WTC11 (cell line): ENCODE measurements at regions not wholly inside any gene's neighbourhood (a gene's known extent, or its start where the extent isn't known, plus 50 kb on each side); places are given as distances from the start of the nearest gene placed in this dataset.

ENCODE experiments used
- ATAC-seq: fragments of 200-7000 bp; cut with Tn5 transposase; 2 replicates; pipeline ENCODE4 v1.10.0; 2021; ENCODE audit warnings: mild to moderate bottlenecking, moderate library complexity
- CTCF ChIA-PET: fragments of 300-600 bp; sonication (Branson Sonifier 250); formaldehyde crosslinking; loops from one replicate; lab custom pipeline; 2021; ENCODE audit warnings: antibody characterized with exemption; lab: Charles Lee
- POLR2A ChIA-PET: fragments of 350-600 bp; sonication (Branson Sonifier 250); formaldehyde crosslinking; loops from one replicate; lab custom pipeline; 2021; ENCODE audit warnings: antibody characterized with exemption; lab: Charles Lee
- DNase-seq: peaks from one replicate; pipeline ENCODE4 v3.0.0; 2021; ENCODE audit warnings: low spot score
- H3K27ac Mint-ChIP-seq: 2 replicates; pipeline ENCODE4 v1.8.0; 2021; ENCODE audit warnings: mixed read lengths
- H3K27me3 Mint-ChIP-seq: 2 replicates; pipeline ENCODE4 v1.8.0; 2021; ENCODE audit warnings: low read depth, mild to moderate bottlenecking, moderate library complexity, mixed read lengths
- H3K36me3 Mint-ChIP-seq: 2 replicates; pipeline ENCODE4 v1.8.0; 2021; ENCODE audit warnings: mixed read lengths
- H3K4me1 Mint-ChIP-seq: 2 replicates; pipeline ENCODE4 v1.8.0; 2022; ENCODE audit warnings: mixed read lengths
- H3K4me3 Mint-ChIP-seq: 2 replicates; pipeline ENCODE4 v1.8.0; 2021; ENCODE audit warnings: mild to moderate bottlenecking, moderate library complexity, mixed read lengths
- H3K9me3 Mint-ChIP-seq: 2 replicates; pipeline ENCODE4 v1.8.0; 2021; ENCODE audit warnings: mixed read lengths
- FOXP1 ChIP-seq: sonication (generic); formaldehyde crosslinking; IDR thresholded peaks from 2 replicates; pipeline ENCODE4 v1.8.0; 2022; ENCODE audit warnings: missing genetic modification reagents, mild to moderate bottlenecking, moderate library complexity, borderline replicate concordance
- GRHL2 ChIP-seq: fragments of 250-450 bp; sonication (Bioruptor Pico); IDR thresholded peaks from 2 replicates; pipeline ENCODE4 v1.8.0; 2022; ENCODE audit warnings: mild to moderate bottlenecking, moderate library complexity; ENCODE audit not compliant: insufficient replicate concordance, severe bottlenecking
- JUN ChIP-seq: sonication (generic); formaldehyde crosslinking; IDR thresholded peaks from 2 replicates; pipeline ENCODE4 v1.8.0; 2023; ENCODE audit warnings: mild to moderate bottlenecking, missing genetic modification reagents
- NFYB ChIP-seq: sonication (generic); formaldehyde crosslinking; conservative IDR thresholded peaks from 2 replicates; pipeline ENCODE4 v1.8.0; 2022; ENCODE audit warnings: low read depth, missing genetic modification reagents
- NR2C2 ChIP-seq: sonication (generic); formaldehyde crosslinking; IDR thresholded peaks from 2 replicates; pipeline ENCODE4 v1.8.0; 2022; ENCODE audit warnings: mild to moderate bottlenecking, missing genetic modification reagents
- SMAD4 ChIP-seq: sonication (generic); formaldehyde crosslinking; IDR thresholded peaks from 2 replicates; pipeline ENCODE4 v1.8.0; 2022; ENCODE audit warnings: mild to moderate bottlenecking, missing genetic modification reagents
- SP1 ChIP-seq: sonication (generic); formaldehyde crosslinking; conservative IDR thresholded peaks from 2 replicates; pipeline ENCODE4 v1.8.1; 2022; ENCODE audit warnings: missing genetic modification reagents
- TEAD1 ChIP-seq: sonication (generic); formaldehyde crosslinking; IDR thresholded peaks from 2 replicates; pipeline ENCODE4 v1.8.0; 2022; ENCODE audit warnings: mild to moderate bottlenecking, missing genetic modification reagents
- ZBTB21 ChIP-seq: sonication (generic); formaldehyde crosslinking; IDR thresholded peaks from 2 replicates; pipeline ENCODE4 v1.8.1; 2023; ENCODE audit warnings: mild to moderate bottlenecking, missing genetic modification reagents, borderline replicate concordance
- ZNF263 ChIP-seq: sonication (generic); formaldehyde crosslinking; IDR thresholded peaks from 2 replicates; pipeline ENCODE4 v1.8.1; 2022; ENCODE audit warnings: low read depth, mild to moderate bottlenecking, moderate library complexity, missing genetic modification reagents
- ZNF423 ChIP-seq: fragments of 250-450 bp; sonication (Bioruptor Pico); IDR thresholded peaks from 2 replicates; pipeline ENCODE4 v2.1.2; 2022; ENCODE audit warnings: mild to moderate bottlenecking, moderate library complexity
- TF ChIP-seq, protein P1 (sequence below): sonication (generic); formaldehyde crosslinking; IDR thresholded peaks from 2 replicates; pipeline ENCODE4 v1.8.1; 2023; ENCODE audit warnings: mild to moderate bottlenecking, missing genetic modification reagents
- TF ChIP-seq, protein P2 (sequence below): sonication (generic); formaldehyde crosslinking; IDR thresholded peaks from 2 replicates; pipeline ENCODE4 v1.8.0; 2022; ENCODE audit warnings: mild to moderate bottlenecking, missing genetic modification reagents
- TF ChIP-seq, protein P3 (sequence below): fragments of 250-450 bp; sonication (Bioruptor Pico); IDR thresholded peaks from 2 replicates; pipeline ENCODE4 v1.9.0; 2021; ENCODE audit warnings: mild to moderate bottlenecking
- TF ChIP-seq, protein P4 (sequence below): sonication (generic); formaldehyde crosslinking; IDR thresholded peaks from 2 replicates; pipeline ENCODE4 v1.8.1; 2022; ENCODE audit warnings: mild to moderate bottlenecking, moderate library complexity, missing genetic modification reagents

DNA sequence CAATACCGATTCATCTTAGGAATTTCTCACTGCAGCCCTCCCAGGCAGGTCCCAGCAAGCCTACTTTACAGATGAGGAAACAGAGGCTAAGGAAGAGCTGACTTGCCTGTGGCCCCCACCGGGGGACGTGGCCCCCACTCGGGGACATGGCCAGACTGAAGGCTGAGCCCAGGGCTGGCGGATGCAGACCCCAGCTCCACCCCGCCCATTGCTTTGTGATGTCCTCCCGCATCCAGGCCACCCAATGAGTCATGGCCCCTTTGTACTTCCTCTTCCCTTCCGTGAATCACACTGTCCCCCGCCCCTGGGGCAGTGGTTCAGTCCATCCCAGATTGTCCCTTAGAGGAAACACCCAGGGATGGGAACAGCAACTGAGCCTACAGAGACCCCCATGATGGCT, 116.0 kb upstream of the ANO1 start (continued):
- TF ChIP-seq, protein P1, sequence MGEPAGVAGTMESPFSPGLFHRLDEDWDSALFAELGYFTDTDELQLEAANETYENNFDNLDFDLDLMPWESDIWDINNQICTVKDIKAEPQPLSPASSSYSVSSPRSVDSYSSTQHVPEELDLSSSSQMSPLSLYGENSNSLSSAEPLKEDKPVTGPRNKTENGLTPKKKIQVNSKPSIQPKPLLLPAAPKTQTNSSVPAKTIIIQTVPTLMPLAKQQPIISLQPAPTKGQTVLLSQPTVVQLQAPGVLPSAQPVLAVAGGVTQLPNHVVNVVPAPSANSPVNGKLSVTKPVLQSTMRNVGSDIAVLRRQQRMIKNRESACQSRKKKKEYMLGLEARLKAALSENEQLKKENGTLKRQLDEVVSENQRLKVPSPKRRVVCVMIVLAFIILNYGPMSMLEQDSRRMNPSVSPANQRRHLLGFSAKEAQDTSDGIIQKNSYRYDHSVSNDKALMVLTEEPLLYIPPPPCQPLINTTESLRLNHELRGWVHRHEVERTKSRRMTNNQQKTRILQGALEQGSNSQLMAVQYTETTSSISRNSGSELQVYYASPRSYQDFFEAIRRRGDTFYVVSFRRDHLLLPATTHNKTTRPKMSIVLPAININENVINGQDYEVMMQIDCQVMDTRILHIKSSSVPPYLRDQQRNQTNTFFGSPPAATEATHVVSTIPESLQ (CRISPR knock-in tag): no peak
- TF ChIP-seq, all 79 proteins: peak for 0

DNA sequence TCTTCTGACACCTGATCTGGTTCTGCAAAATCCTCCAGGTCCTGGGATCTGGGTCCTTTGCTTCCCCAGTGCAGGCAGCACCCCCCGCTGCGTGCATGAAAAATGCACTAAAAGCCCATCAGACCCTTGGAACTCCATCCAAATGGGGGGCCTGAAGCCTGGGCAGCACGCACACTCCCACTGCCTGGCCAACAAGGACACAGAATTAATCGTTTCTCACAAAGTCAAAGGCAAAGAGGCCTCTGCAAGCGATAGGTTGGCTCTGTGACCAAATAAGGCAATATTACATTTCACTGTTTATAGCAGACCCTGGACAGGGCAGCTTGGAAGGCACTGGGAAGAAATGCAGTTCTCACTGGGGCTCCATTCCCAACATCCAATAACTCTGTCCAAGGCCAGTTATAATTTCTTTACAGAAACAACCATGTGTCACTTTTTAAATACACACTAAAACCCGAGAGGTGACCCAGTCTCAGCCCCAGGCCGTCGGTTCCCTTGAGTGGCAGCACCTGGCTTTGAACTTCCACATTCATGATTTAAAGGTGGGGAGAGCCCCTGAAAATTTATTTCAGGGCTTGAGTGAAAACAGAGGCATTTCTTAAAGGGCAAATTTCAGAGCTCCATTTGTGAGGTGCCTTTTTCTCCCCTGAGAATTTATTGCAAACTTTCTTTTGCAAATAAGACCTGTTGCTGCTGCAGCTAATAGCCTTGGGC, 114.4 kb upstream of the ANO1 start:
- H3K36me3 Mint-ChIP-seq: no peaks in the 10 kb centered on the region; the same call in 1 of the 2 replicates
- no peak overlapping the region for H3K4me3 Mint-ChIP-seq
- peaks cover 7% of the 10 kb centered on the region for H3K27me3 Mint-ChIP-seq
- peaks cover 39% of the 10 kb centered on the region for H3K4me1 Mint-ChIP-seq
- POLR2A ChIA-PET: no interaction called here
- DNase-seq (no peak), ATAC-seq (peak; percentile 49)
- peaks cover 4% of the 10 kb centered on the region; the same call in 1 of the 2 replicates for H3K9me3 Mint-ChIP-seq
- peak overlapping the region; percentile 82 for H3K27ac Mint-ChIP-seq
- TF ChIP-seq SMAD4 (CRISPR knock-in tag) (no peak), FOXP1 (CRISPR knock-in tag) (no peak), TEAD1 (CRISPR knock-in tag) (no peak), JUN (CRISPR knock-in tag) (no peak), NFYB (CRISPR knock-in tag) (no peak), GRHL2 (CRISPR knock-in tag) (no peak), NR2C2 (no peak), ZNF423 (CRISPR knock-in tag) (no peak), ZBTB21 (CRISPR knock-in tag) (no peak)
- TF ChIP-seq, protein P2, sequence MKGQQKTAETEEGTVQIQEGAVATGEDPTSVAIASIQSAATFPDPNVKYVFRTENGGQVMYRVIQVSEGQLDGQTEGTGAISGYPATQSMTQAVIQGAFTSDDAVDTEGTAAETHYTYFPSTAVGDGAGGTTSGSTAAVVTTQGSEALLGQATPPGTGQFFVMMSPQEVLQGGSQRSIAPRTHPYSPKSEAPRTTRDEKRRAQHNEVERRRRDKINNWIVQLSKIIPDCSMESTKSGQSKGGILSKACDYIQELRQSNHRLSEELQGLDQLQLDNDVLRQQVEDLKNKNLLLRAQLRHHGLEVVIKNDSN (CRISPR knock-in tag): no peak
- TF ChIP-seq, protein P3, sequence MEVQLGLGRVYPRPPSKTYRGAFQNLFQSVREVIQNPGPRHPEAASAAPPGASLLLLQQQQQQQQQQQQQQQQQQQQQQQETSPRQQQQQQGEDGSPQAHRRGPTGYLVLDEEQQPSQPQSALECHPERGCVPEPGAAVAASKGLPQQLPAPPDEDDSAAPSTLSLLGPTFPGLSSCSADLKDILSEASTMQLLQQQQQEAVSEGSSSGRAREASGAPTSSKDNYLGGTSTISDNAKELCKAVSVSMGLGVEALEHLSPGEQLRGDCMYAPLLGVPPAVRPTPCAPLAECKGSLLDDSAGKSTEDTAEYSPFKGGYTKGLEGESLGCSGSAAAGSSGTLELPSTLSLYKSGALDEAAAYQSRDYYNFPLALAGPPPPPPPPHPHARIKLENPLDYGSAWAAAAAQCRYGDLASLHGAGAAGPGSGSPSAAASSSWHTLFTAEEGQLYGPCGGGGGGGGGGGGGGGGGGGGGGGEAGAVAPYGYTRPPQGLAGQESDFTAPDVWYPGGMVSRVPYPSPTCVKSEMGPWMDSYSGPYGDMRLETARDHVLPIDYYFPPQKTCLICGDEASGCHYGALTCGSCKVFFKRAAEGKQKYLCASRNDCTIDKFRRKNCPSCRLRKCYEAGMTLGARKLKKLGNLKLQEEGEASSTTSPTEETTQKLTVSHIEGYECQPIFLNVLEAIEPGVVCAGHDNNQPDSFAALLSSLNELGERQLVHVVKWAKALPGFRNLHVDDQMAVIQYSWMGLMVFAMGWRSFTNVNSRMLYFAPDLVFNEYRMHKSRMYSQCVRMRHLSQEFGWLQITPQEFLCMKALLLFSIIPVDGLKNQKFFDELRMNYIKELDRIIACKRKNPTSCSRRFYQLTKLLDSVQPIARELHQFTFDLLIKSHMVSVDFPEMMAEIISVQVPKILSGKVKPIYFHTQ (CRISPR knock-in tag): no peak
- TF ChIP-seq, protein P4, sequence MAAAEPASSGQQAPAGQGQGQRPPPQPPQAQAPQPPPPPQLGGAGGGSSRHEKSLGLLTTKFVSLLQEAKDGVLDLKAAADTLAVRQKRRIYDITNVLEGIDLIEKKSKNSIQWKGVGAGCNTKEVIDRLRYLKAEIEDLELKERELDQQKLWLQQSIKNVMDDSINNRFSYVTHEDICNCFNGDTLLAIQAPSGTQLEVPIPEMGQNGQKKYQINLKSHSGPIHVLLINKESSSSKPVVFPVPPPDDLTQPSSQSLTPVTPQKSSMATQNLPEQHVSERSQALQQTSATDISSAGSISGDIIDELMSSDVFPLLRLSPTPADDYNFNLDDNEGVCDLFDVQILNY (CRISPR knock-in tag): no peak
- CTCF ChIA-PET: interaction anchor here (1.6 to 1.8 kb wide), 2 partner anchors 48 to 214 kb away, joined by 7 read pairs; no protein-coding TSS in a partner anchor

DNA sequence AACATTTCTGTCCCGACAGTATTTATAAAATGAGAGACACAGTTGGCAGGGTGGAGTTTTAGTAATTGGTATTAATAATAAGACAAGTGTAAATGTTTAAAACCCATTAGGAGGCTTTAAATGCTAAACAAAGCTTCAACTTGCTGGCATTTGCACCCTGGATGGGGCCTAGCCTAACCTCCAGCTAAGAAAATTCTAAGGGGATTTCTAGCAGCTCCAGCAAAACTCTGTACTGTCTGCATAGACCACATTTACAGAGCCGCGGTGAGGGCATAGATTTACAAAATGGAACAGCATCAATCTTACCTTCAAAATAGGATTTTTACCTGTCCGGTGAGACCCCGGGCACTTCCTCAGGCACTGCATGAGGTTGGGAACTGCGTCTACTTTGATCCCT, 113.9 kb upstream of the ANO1 start:
- POLR2A ChIA-PET: interaction anchor here (0.6 kb wide), 1 partner anchor 176 kb away, joined by 3 read pairs; no protein-coding TSS in a partner anchor
- no peak for DNase-seq
- peaks cover 39% of the 10 kb centered on the region for H3K4me1 Mint-ChIP-seq
- TF ChIP-seq ZNF263 (no peak), SP1 (CRISPR knock-in tag) (no peak)
- peaks cover 4% of the 10 kb centered on the region; the same call in 1 of the 2 replicates for H3K9me3 Mint-ChIP-seq
- no peaks in the 10 kb centered on the region; the same call in 1 of the 2 replicates for H3K36me3 Mint-ChIP-seq
- no peak for ATAC-seq
- peaks cover 4% of the 10 kb centered on the region for H3K27me3 Mint-ChIP-seq
- no peak overlapping the region for H3K4me3 Mint-ChIP-seq
- CTCF ChIA-PET: interaction anchor here (1.0 to 1.8 kb wide), 3 partner anchors 49 to 213 kb away, joined by 3 to 7 read pairs (median 7); no protein-coding TSS in a partner anchor
- no peak overlapping the region; the same call in 1 of the 2 replicates for H3K27ac Mint-ChIP-seq
